HEK293 (cell line): ENCODE measurements at regions not wholly inside any gene's neighbourhood (a gene's known extent, or its start where the extent isn't known, plus 50 kb on each side); places are given as distances from the start of the nearest gene placed in this dataset.
A peak's percentile ranks its signal among the peaks of the same experiment; 100 is the strongest.

Source experiments
- ATF2 ChIP-seq: fragments of 450-650 bp; formaldehyde crosslinking; IDR thresholded peaks from 2 replicates; pipeline ENCODE4 v1.5.1; 2016; ENCODE audit warnings: missing biosample characterization, missing genetic modification characterization, low read depth
- BCL11B ChIP-seq: fragments of 450-650 bp; formaldehyde crosslinking; IDR thresholded peaks from 2 replicates; pipeline ENCODE4 v1.5.1; 2016; ENCODE audit warnings: low read depth, missing biosample characterization, missing genetic modification characterization
- BCL6B ChIP-seq: fragments of 450-650 bp; formaldehyde crosslinking; IDR thresholded peaks from 2 replicates; pipeline ENCODE4 v1.5.1; 2017; ENCODE audit warnings: missing biosample characterization, missing genetic modification characterization
- HOXA7 ChIP-seq: sonication (generic); formaldehyde crosslinking; IDR thresholded peaks from 2 replicates; pipeline ENCODE4 v1.8.1; 2022; ENCODE audit warnings: missing genetic modification reagents, borderline replicate concordance
- IKZF3 ChIP-seq: fragments of 450-650 bp; IDR thresholded peaks from 2 replicates; pipeline ENCODE4 v1.5.0; 2018; ENCODE audit warnings: missing biosample characterization, mild to moderate bottlenecking, missing genetic modification characterization, moderate library complexity
- KLF1 ChIP-seq: fragments of 450-650 bp; formaldehyde crosslinking; IDR thresholded peaks from 2 replicates; pipeline ENCODE4 v1.5.1; 2016; ENCODE audit warnings: missing biosample characterization, missing genetic modification characterization
- KLF8 ChIP-seq: fragments of 450-650 bp; formaldehyde crosslinking; IDR thresholded peaks from 2 replicates; pipeline ENCODE4 v1.5.1; 2016; ENCODE audit warnings: missing biosample characterization, missing genetic modification characterization
- KLF9 ChIP-seq: fragments of 450-650 bp; formaldehyde crosslinking; IDR thresholded peaks from 2 replicates; pipeline ENCODE4 v1.5.1; 2016; ENCODE audit warnings: missing biosample characterization, missing genetic modification characterization, low read depth
- OSR2 ChIP-seq: fragments of 450-650 bp; formaldehyde crosslinking; IDR thresholded peaks from 2 replicates; pipeline ENCODE4 v1.5.1; 2016; ENCODE audit warnings: missing biosample characterization, missing genetic modification characterization
- SP2 ChIP-seq: fragments of 450-650 bp; formaldehyde crosslinking; IDR thresholded peaks from 2 replicates; pipeline ENCODE4 v1.5.1; 2016; ENCODE audit warnings: missing biosample characterization, missing genetic modification characterization
- SP3 ChIP-seq: fragments of 450-650 bp; formaldehyde crosslinking; IDR thresholded peaks from 2 replicates; pipeline ENCODE4 v1.5.1; 2016; ENCODE audit warnings: missing biosample characterization, missing genetic modification characterization
- SP7 ChIP-seq: fragments of 450-650 bp; formaldehyde crosslinking; IDR thresholded peaks from 2 replicates; pipeline ENCODE4 v1.5.1; 2016; ENCODE audit warnings: missing biosample characterization, missing genetic modification characterization
- ZBTB21 ChIP-seq: fragments of 450-650 bp; formaldehyde crosslinking; IDR thresholded peaks from 2 replicates; pipeline ENCODE4 v1.5.1; 2017; ENCODE audit warnings: missing biosample characterization, missing genetic modification characterization
- ZNF121 ChIP-seq: fragments of 450-650 bp; formaldehyde crosslinking; IDR thresholded peaks from 2 replicates; pipeline ENCODE4 v1.5.1; 2016; ENCODE audit warnings: missing biosample characterization, missing genetic modification characterization
- ZNF133 ChIP-seq: fragments of 450-650 bp; formaldehyde crosslinking; IDR thresholded peaks from 2 replicates; pipeline ENCODE4 v1.5.1; 2016; ENCODE audit warnings: missing biosample characterization, missing genetic modification characterization
- ZNF138 ChIP-seq: fragments of 450-650 bp; formaldehyde crosslinking; IDR thresholded peaks from 2 replicates; pipeline ENCODE4 v1.5.1; 2016; ENCODE audit warnings: missing biosample characterization, missing genetic modification characterization, borderline replicate concordance
- ZNF146 ChIP-seq: fragments of 450-650 bp; formaldehyde crosslinking; IDR thresholded peaks from 2 replicates; pipeline ENCODE4 v1.5.1; 2016; ENCODE audit warnings: missing biosample characterization, missing genetic modification characterization
- ZNF169 ChIP-seq: fragments of 450-650 bp; formaldehyde crosslinking; IDR thresholded peaks from 2 replicates; pipeline ENCODE4 v1.5.1; 2016; ENCODE audit warnings: missing biosample characterization, missing genetic modification characterization
- ZNF324 ChIP-seq: fragments of 450-650 bp; formaldehyde crosslinking; IDR thresholded peaks from 2 replicates; pipeline ENCODE4 v1.5.1; 2016; ENCODE audit warnings: missing biosample characterization, missing genetic modification characterization
- ZNF354C ChIP-seq: fragments of 450-650 bp; formaldehyde crosslinking; IDR thresholded peaks from 2 replicates; pipeline ENCODE4 v1.5.1; 2016; ENCODE audit warnings: missing biosample characterization, missing genetic modification characterization, low read depth, borderline replicate concordance
- ZNF530 ChIP-seq: fragments of 450-650 bp; formaldehyde crosslinking; IDR thresholded peaks from 2 replicates; pipeline ENCODE4 v1.5.1; 2016; ENCODE audit warnings: low read depth, missing biosample characterization, missing genetic modification characterization
- ZNF548 ChIP-seq: fragments of 450-650 bp; formaldehyde crosslinking; IDR thresholded peaks from 2 replicates; pipeline ENCODE4 v1.5.1; 2016; ENCODE audit warnings: missing biosample characterization, missing genetic modification characterization
- ZNF571 ChIP-seq: fragments of 450-650 bp; formaldehyde crosslinking; IDR thresholded peaks from 2 replicates; pipeline ENCODE4 v1.5.0; 2017; ENCODE audit warnings: missing biosample characterization, missing genetic modification characterization
- TF ChIP-seq, protein P1 (sequence below): fragments of 450-650 bp; formaldehyde crosslinking; IDR thresholded peaks from 2 replicates; pipeline ENCODE4 v1.5.1; 2016; ENCODE audit warnings: missing biosample characterization, missing genetic modification characterization, borderline replicate concordance
- TF ChIP-seq, protein P2 (sequence below): fragments of 450-650 bp; formaldehyde crosslinking; IDR thresholded peaks from 2 replicates; pipeline ENCODE4 v1.5.0; 2017; ENCODE audit warnings: missing biosample characterization, missing genetic modification characterization, borderline replicate concordance
- TF ChIP-seq, protein P3 (sequence below): fragments of 450-650 bp; formaldehyde crosslinking; IDR thresholded peaks from 2 replicates; pipeline ENCODE4 v1.5.1; 2016; ENCODE audit warnings: missing biosample characterization, missing genetic modification characterization

GRCh38 chr16:51434567-51435198 lies 283.6 kb upstream of the SALL1 start (continued):
- peak; percentile 75 for TF ChIP-seq ATF2
- 0 out of 2 replicates have a peak, but pooled peaks have one; percentile 7 for TF ChIP-seq SP2 (tag by site-specific recombination)
- peak; percentile 40; the same call in 1 of the 2 replicates for TF ChIP-seq OSR2
- TF ChIP-seq BCL11B: no peak
- TF ChIP-seq ZNF324 (tag by site-specific recombination): no peak
- TF ChIP-seq, protein P1, sequence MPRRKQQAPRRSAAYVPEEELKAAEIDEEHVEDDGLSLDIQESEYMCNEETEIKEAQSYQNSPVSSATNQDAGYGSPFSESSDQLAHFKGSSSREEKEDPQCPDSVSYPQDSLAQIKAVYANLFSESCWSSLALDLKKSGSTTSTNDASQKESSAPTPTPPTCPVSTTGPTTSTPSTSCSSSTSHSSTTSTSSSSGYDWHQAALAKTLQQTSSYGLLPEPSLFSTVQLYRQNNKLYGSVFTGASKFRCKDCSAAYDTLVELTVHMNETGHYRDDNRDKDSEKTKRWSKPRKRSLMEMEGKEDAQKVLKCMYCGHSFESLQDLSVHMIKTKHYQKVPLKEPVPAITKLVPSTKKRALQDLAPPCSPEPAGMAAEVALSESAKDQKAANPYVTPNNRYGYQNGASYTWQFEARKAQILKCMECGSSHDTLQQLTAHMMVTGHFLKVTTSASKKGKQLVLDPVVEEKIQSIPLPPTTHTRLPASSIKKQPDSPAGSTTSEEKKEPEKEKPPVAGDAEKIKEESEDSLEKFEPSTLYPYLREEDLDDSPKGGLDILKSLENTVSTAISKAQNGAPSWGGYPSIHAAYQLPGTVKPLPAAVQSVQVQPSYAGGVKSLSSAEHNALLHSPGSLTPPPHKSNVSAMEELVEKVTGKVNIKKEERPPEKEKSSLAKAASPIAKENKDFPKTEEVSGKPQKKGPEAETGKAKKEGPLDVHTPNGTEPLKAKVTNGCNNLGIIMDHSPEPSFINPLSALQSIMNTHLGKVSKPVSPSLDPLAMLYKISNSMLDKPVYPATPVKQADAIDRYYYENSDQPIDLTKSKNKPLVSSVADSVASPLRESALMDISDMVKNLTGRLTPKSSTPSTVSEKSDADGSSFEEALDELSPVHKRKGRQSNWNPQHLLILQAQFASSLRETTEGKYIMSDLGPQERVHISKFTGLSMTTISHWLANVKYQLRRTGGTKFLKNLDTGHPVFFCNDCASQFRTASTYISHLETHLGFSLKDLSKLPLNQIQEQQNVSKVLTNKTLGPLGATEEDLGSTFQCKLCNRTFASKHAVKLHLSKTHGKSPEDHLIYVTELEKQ: peak; percentile 32; the same call in 1 of the 2 replicates
- no peak for TF ChIP-seq SP3 (tag by site-specific recombination)
- 0 out of 2 replicates have a peak, but pooled peaks have one; percentile 29 for TF ChIP-seq KLF8 (tag by site-specific recombination)
- no peak for TF ChIP-seq BCL6B
- TF ChIP-seq, protein P2, sequence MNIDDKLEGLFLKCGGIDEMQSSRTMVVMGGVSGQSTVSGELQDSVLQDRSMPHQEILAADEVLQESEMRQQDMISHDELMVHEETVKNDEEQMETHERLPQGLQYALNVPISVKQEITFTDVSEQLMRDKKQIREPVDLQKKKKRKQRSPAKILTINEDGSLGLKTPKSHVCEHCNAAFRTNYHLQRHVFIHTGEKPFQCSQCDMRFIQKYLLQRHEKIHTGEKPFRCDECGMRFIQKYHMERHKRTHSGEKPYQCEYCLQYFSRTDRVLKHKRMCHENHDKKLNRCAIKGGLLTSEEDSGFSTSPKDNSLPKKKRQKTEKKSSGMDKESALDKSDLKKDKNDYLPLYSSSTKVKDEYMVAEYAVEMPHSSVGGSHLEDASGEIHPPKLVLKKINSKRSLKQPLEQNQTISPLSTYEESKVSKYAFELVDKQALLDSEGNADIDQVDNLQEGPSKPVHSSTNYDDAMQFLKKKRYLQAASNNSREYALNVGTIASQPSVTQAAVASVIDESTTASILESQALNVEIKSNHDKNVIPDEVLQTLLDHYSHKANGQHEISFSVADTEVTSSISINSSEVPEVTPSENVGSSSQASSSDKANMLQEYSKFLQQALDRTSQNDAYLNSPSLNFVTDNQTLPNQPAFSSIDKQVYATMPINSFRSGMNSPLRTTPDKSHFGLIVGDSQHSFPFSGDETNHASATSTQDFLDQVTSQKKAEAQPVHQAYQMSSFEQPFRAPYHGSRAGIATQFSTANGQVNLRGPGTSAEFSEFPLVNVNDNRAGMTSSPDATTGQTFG (tag by site-specific recombination): no peak
- TF ChIP-seq IKZF3: 0 out of 2 replicates have a peak, but pooled peaks have one; percentile 20
- TF ChIP-seq HOXA7: no peak
- TF ChIP-seq, protein P3, sequence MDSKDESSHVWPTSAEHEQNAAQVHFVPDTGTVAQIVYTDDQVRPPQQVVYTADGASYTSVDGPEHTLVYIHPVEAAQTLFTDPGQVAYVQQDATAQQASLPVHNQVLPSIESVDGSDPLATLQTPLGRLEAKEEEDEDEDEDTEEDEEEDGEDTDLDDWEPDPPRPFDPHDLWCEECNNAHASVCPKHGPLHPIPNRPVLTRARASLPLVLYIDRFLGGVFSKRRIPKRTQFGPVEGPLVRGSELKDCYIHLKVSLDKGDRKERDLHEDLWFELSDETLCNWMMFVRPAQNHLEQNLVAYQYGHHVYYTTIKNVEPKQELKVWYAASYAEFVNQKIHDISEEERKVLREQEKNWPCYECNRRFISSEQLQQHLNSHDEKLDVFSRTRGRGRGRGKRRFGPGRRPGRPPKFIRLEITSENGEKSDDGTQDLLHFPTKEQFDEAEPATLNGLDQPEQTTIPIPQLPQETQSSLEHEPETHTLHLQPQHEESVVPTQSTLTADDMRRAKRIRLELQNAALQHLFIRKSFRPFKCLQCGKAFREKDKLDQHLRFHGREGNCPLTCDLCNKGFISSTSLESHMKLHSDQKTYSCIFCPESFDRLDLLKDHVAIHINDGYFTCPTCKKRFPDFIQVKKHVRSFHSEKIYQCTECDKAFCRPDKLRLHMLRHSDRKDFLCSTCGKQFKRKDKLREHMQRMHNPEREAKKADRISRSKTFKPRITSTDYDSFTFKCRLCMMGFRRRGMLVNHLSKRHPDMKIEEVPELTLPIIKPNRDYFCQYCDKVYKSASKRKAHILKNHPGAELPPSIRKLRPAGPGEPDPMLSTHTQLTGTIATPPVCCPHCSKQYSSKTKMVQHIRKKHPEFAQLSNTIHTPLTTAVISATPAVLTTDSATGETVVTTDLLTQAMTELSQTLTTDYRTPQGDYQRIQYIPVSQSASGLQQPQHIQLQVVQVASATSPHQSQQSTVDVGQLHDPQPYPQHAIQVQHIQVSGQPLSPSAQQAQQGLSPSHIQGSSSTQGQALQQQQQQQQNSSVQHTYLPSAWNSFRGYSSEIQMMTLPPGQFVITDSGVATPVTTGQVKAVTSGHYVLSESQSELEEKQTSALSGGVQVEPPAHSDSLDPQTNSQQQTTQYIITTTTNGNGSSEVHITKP (tag by site-specific recombination): peak; percentile 73
- no peak for TF ChIP-seq ZNF530 (tag by site-specific recombination)
- TF ChIP-seq ZNF548 (tag by site-specific recombination): no peak
- peak; percentile 74 for TF ChIP-seq ZBTB21 (tag by site-specific recombination)
- TF ChIP-seq SP7 (tag by site-specific recombination): peak; percentile 33; the same call in 1 of the 2 replicates
- no peak for TF ChIP-seq ZNF571 (tag by site-specific recombination)
- TF ChIP-seq ZNF169 (tag by site-specific recombination): no peak
- TF ChIP-seq ZNF121: no peak
- no peak for TF ChIP-seq ZNF354C (tag by site-specific recombination)
- TF ChIP-seq ZNF146 (tag by site-specific recombination): no peak
- TF ChIP-seq KLF9 (tag by site-specific recombination): no peak
- no peak for TF ChIP-seq ZNF138 (tag by site-specific recombination)
- no peak for TF ChIP-seq ZNF133 (tag by site-specific recombination)
- no peak for TF ChIP-seq KLF1 (tag by site-specific recombination)
